ENCODE measurements at regions not wholly inside any gene's neighbourhood (a gene's known extent, or its start where the extent isn't known, plus 50 kb on each side); places are given as distances from the start of the nearest gene placed in this dataset.
"Not testable (repeated sequence)": the region's sequence is repeated elsewhere in the genome, so short reads cannot be mapped to it uniquely, and the experiment has no call there.

DNA sequence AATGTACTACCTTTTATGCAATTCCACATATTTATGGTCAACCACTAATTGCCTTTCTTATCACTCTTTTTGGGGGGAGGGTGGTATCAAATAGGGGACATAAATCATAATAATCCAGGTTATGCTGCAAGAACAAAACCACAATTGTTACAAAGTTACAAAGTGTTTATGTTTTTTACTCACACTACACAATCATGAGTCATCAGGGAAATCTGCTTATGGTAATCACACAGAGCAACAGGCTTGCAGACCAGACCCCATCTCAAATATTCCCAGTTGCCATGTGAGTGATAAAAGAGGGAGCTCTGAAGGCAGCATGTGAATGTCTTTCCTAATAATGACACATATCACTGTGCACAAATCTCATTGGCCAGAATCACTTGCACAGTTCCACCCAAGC lies 304.7 kb upstream of the TMEFF2 start:
- no peak overlapping the region for H3K4me2 ChIP-seq (ENCODE audit: insufficient read depth, low read length)
- H3K79me2 ChIP-seq (ENCODE audit: insufficient read depth, low read length): no peaks in the 10 kb centered on the region
- H3K27me3 ChIP-seq (ENCODE audit: insufficient read depth, low read length): no peaks in the 10 kb centered on the region
- H4K20me1 ChIP-seq (ENCODE audit: insufficient read depth, low read length): no peaks in the 10 kb centered on the region
- no peak for DNase-seq (ENCODE audit: insufficient read length, low spot score, missing footprints)
- H3K4me1 ChIP-seq (ENCODE audit: insufficient read depth, low read length): no peaks in the 10 kb centered on the region
- TF ChIP-seq, protein P1, sequence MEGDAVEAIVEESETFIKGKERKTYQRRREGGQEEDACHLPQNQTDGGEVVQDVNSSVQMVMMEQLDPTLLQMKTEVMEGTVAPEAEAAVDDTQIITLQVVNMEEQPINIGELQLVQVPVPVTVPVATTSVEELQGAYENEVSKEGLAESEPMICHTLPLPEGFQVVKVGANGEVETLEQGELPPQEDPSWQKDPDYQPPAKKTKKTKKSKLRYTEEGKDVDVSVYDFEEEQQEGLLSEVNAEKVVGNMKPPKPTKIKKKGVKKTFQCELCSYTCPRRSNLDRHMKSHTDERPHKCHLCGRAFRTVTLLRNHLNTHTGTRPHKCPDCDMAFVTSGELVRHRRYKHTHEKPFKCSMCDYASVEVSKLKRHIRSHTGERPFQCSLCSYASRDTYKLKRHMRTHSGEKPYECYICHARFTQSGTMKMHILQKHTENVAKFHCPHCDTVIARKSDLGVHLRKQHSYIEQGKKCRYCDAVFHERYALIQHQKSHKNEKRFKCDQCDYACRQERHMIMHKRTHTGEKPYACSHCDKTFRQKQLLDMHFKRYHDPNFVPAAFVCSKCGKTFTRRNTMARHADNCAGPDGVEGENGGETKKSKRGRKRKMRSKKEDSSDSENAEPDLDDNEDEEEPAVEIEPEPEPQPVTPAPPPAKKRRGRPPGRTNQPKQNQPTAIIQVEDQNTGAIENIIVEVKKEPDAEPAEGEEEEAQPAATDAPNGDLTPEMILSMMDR (IDR thresholded peaks at IDR 0.05; ENCODE audit: extremely low read depth, low read depth, low read length): no peak
- no peak overlapping the region for H3K27ac ChIP-seq (ENCODE audit: low read depth, low read length)
- no peak overlapping the region for H3K4me3 ChIP-seq (ENCODE audit: insufficient read depth, low read length)
- H3K36me3 ChIP-seq (ENCODE audit: insufficient read depth, low read length): no peaks in the 10 kb centered on the region
- no peaks in the 10 kb centered on the region for H3K9me3 ChIP-seq (ENCODE audit: low read depth, low read length)
- no peak overlapping the region for H2AFZ ChIP-seq (ENCODE audit: low read length)

- no peak overlapping the region for H3K4me2 ChIP-seq (ENCODE audit: insufficient read depth, low read length)
- H2AFZ ChIP-seq (ENCODE audit: low read length): no peak overlapping the region
- TF ChIP-seq, protein P1 (IDR thresholded peaks at IDR 0.05; ENCODE audit: extremely low read depth, low read depth, low read length): no peak
- H3K27ac ChIP-seq (ENCODE audit: low read depth, low read length): no peak overlapping the region
- no peaks in the 10 kb centered on the region for H3K4me1 ChIP-seq (ENCODE audit: insufficient read depth, low read length)
- DNase-seq (ENCODE audit: insufficient read length, low spot score, missing footprints): no peak
- H3K36me3 ChIP-seq (ENCODE audit: insufficient read depth, low read length): no peaks in the 10 kb centered on the region
- no peaks in the 10 kb centered on the region for H3K27me3 ChIP-seq (ENCODE audit: insufficient read depth, low read length)
- no peaks in the 10 kb centered on the region for H3K79me2 ChIP-seq (ENCODE audit: insufficient read depth, low read length)
- no peaks in the 10 kb centered on the region for H4K20me1 ChIP-seq (ENCODE audit: insufficient read depth, low read length)
- H3K9me3 ChIP-seq (ENCODE audit: low read depth, low read length): no peaks in the 10 kb centered on the region
- no peak overlapping the region for H3K4me3 ChIP-seq (ENCODE audit: insufficient read depth, low read length)
Observed at GRCh38 chr2:192498747-192499146, 304.0 kb upstream of the TMEFF2 start.

DNA sequence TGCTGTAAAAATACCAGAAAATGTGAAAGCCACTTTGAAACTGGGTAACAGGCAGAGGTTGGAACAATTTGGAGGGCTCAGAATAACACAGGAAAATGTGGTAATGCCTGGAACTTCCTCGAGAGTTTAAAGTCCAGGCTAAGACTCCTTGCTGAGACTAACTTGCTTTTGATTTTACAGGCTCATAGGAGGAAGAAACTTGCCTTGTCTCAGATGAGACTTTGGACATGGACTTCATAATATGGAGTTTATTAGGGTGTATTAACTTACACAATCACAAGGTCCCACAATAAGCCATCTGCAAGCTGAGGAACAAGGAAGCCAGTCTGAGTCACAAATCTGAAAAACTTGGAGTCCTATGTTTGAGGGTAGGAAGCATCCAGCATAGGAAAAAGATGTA lies 293.4 kb upstream of the TMEFF2 start:
- H3K4me3 ChIP-seq (ENCODE audit: insufficient read depth, low read length); H4K20me1 ChIP-seq (ENCODE audit: insufficient read depth, low read length); H3K27ac ChIP-seq (ENCODE audit: low read depth, low read length); DNase-seq (ENCODE audit: insufficient read length, low spot score, missing footprints); H3K36me3 ChIP-seq (ENCODE audit: insufficient read depth, low read length); H3K9me3 ChIP-seq (ENCODE audit: low read depth, low read length); H3K27me3 ChIP-seq (ENCODE audit: insufficient read depth, low read length); H3K4me1 ChIP-seq (ENCODE audit: insufficient read depth, low read length); H2AFZ ChIP-seq (ENCODE audit: low read length); H3K79me2 ChIP-seq (ENCODE audit: insufficient read depth, low read length); H3K4me2 ChIP-seq (ENCODE audit: insufficient read depth, low read length): not testable (repeated sequence)

GRCh38 chr2:192487636-192488035 lies 292.9 kb upstream of the TMEFF2 start:
- Histone ChIP-seq H2AFZ (ENCODE audit: low read length) (no peak overlapping the region), H3K9me3 (ENCODE audit: low read depth, low read length) (no peaks in the 10 kb centered on the region), H3K79me2 (ENCODE audit: insufficient read depth, low read length) (no peaks in the 10 kb centered on the region), H3K4me3 (ENCODE audit: insufficient read depth, low read length) (no peak overlapping the region), H3K4me1 (ENCODE audit: insufficient read depth, low read length) (no peaks in the 10 kb centered on the region), H3K4me2 (ENCODE audit: insufficient read depth, low read length) (no peak overlapping the region), H3K27ac (ENCODE audit: low read depth, low read length) (no peak overlapping the region), H4K20me1 (ENCODE audit: insufficient read depth, low read length) (no peaks in the 10 kb centered on the region), H3K36me3 (ENCODE audit: insufficient read depth, low read length) (no peaks in the 10 kb centered on the region), H3K27me3 (ENCODE audit: insufficient read depth, low read length) (no peaks in the 10 kb centered on the region)
- DNase-seq (ENCODE audit: insufficient read length, low spot score, missing footprints): no peak
- TF ChIP-seq, protein P1 (IDR thresholded peaks at IDR 0.05; ENCODE audit: extremely low read depth, low read depth, low read length): no peak

DNA sequence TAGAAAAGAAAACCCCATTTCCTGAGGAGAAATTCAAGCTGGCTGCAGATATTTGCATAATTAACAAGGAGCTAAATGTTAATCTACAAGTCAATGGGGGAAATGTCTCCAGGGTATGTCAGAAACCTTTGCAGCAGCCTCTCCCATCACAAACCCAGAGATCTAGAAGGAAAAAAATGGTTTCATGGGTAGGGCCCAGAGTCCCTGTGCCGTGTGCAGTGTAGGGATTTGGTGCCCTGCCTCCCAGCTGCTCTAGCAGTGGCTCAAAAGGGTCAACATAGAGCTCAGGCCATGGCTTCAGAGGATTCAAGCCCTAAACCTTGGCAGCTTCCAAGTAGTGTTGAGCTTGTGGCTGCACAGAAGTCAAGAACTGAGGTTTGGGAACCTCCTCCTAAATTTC lies 290.2 kb upstream of the TMEFF2 start:
- H3K4me2 ChIP-seq (ENCODE audit: insufficient read depth, low read length): no peak overlapping the region
- no peaks in the 10 kb centered on the region for H3K4me1 ChIP-seq (ENCODE audit: insufficient read depth, low read length)

More for the DNA sequence above, 290.2 kb upstream of the TMEFF2 start:
- H3K27me3 ChIP-seq (ENCODE audit: insufficient read depth, low read length): no peaks in the 10 kb centered on the region
- H3K4me3 ChIP-seq (ENCODE audit: insufficient read depth, low read length): no peak overlapping the region
- H3K9me3 ChIP-seq (ENCODE audit: low read depth, low read length): no peaks in the 10 kb centered on the region
- no peaks in the 10 kb centered on the region for H4K20me1 ChIP-seq (ENCODE audit: insufficient read depth, low read length)
- H3K36me3 ChIP-seq (ENCODE audit: insufficient read depth, low read length): no peaks in the 10 kb centered on the region
- no peak overlapping the region for H2AFZ ChIP-seq (ENCODE audit: low read length)
- no peak overlapping the region for H3K27ac ChIP-seq (ENCODE audit: low read depth, low read length)
- no peaks in the 10 kb centered on the region for H3K79me2 ChIP-seq (ENCODE audit: insufficient read depth, low read length)
- no peak for DNase-seq (ENCODE audit: insufficient read length, low spot score, missing footprints)
- TF ChIP-seq, protein P1 (IDR thresholded peaks at IDR 0.05; ENCODE audit: extremely low read depth, low read depth, low read length): no peak

All from osteoblast (primary cell).